T-cell (primary cell): ENCODE measurements at regions not wholly inside any gene's neighbourhood (a gene's known extent, or its start where the extent isn't known, plus 50 kb on each side); places are given as distances from the start of the nearest gene placed in this dataset.
A peak's percentile ranks its signal among the peaks of the same experiment; 100 is the strongest.

ENCODE experiments used
- ATAC-seq, 4 experiments: fragments of 200-7000 bp in 3 of 4; fragments of 150-1000 bp in 1 of 4; cut with Tn5 transposase; replicated peaks in 1 of 4; 1 replicate in 3 of 4; 2 replicates in 1 of 4; pipeline ENCODE4 v1.10.0; 2021; ENCODE audit warnings: moderate library complexity in 3 of 4, mild to moderate bottlenecking in 2 of 4, moderate number of reproducible peaks in 1 of 4
- CTCF ChIA-PET, 2 donors: fragments of 300-600 bp; sonication (Branson Sonifier 250); formaldehyde crosslinking; loops; one replicate each; lab custom pipeline; 2022; ENCODE audit warnings: antibody characterized with exemption in 2 of 2; lab: Charles Lee
- POLR2A ChIA-PET, 2 donors: fragments of 300-600 bp; sonication (Branson Sonifier 250); formaldehyde crosslinking; loops; one replicate each; lab custom pipeline; 2022; ENCODE audit warnings: antibody characterized with exemption in 2 of 2; lab: Charles Lee
- DNase-seq, 35 experiments: peaks; one replicate each; pipeline versions ENCODE4 v3.0.0 to v3.0.0-alpha.2; 2013 to 2023
- H3K27ac ChIP-seq: one replicate; pipeline ENCODE4 v1.5.1; 2013; ENCODE audit warnings: low read length
- H3K27me3 ChIP-seq, 2 experiments: replicated peaks in 1 of 2; 1 replicate in 1 of 2; 2 replicates in 1 of 2; pipeline versions ENCODE4 v1.6.1 to v1.7.0; 2013; ENCODE audit warnings: low read length in 1 of 2, mixed read lengths in 1 of 2; ENCODE audit not compliant: control insufficient read depth in 2 of 2, insufficient read depth in 2 of 2; ENCODE audit errors: extremely low read depth in 1 of 2
- H3K36me3 ChIP-seq, 2 donors: 1 replicate in 1 of 2; 2 replicates in 1 of 2; pipeline versions ENCODE4 v1.6.1 to v1.7.0; 2013; ENCODE audit warnings: low read length in 1 of 2; ENCODE audit not compliant: control insufficient read depth in 2 of 2, insufficient read depth in 1 of 2; ENCODE audit errors: extremely low read depth in 1 of 2
- H3K4me1 ChIP-seq, 2 experiments: 1 replicate in 1 of 2; 2 replicates in 1 of 2; pipeline versions ENCODE4 v1.6.1 to v1.7.0; 2013; ENCODE audit warnings: low read length in 2 of 2, mixed read lengths in 1 of 2; ENCODE audit not compliant: insufficient read depth in 2 of 2, control insufficient read depth in 1 of 2; ENCODE audit errors: extremely low read depth in 1 of 2
- H3K4me3 ChIP-seq, 2 donors: 1 replicate in 1 of 2; 2 replicates in 1 of 2; pipeline versions ENCODE4 v1.5.1 to v1.7.0; 2013; ENCODE audit warnings: mild to moderate bottlenecking in 2 of 2, low read length in 1 of 2, moderate library complexity in 1 of 2; ENCODE audit not compliant: control insufficient read depth in 1 of 2; ENCODE audit errors: extremely low read depth in 1 of 2
- H3K9me3 ChIP-seq: 2 replicates; pipeline ENCODE4 v1.7.0; 2013
- H3K27ac Mint-ChIP-seq, 2 donors: one replicate each; pipeline ENCODE4 v1.8.0; 2020 to 2021; ENCODE audit warnings: mild to moderate bottlenecking in 2 of 2, mixed read lengths in 2 of 2
- H3K27me3 Mint-ChIP-seq, 2 donors: one replicate each; pipeline ENCODE4 v1.8.0; 2021 to 2022; ENCODE audit warnings: mixed read lengths in 2 of 2
- H3K36me3 Mint-ChIP-seq: one replicate; pipeline ENCODE4 v1.8.0; 2021; ENCODE audit warnings: mixed read lengths
- H3K4me1 Mint-ChIP-seq, 3 donors: one replicate each; pipeline ENCODE4 v1.8.0; 2020 to 2022; ENCODE audit warnings: mixed read lengths in 3 of 3, mild to moderate bottlenecking in 1 of 3
- H3K4me3 Mint-ChIP-seq, 3 donors: one replicate each; pipeline ENCODE4 v1.8.0; 2020 to 2022; ENCODE audit warnings: mild to moderate bottlenecking in 3 of 3, mixed read lengths in 3 of 3, moderate library complexity in 3 of 3
- H3K9me3 Mint-ChIP-seq, 3 donors: one replicate each; pipeline ENCODE4 v1.8.0; 2020 to 2022; ENCODE audit warnings: mixed read lengths in 3 of 3
- WGBS: methylation state at CpG from one replicate; pipeline ENCODE4 v1.1.5; 2013; ENCODE audit warnings: missing lambda C conversion rate; ENCODE audit not compliant: insufficient coverage; 5-methylcytosine and 5-hydroxymethylcytosine counted together

DNA sequence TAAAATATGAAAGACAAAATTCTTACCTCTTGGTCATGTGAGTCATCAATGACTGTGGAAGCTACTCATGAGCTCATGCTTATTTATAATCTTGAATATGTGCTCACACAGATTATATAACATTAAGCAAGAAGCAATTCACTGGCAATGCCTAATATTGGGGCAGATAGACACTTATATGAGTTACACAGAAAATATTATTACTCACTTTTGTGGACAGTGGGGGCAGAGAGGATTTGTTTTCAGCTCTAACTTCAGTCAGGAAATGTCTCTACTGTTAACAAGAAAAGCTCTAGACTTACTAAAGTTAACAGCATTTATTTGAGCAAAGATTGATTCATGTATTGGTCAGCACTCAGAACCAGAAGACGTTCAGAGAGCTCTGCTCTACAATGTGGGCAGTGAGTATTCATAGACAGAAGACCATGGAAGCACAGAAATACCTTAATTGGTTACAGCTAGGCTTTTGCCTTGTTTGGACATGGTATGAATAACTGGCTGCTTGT lies 85.8 kb upstream of the AHI1 start:
- Mint-ChIP-seq H3K4me1 (peaks cover 12 to 15% (median 13%) of the 10 kb centered on the region in 3 donors), H3K9me3 (peaks cover 0 to under 1% (median 0%) of the 10 kb centered on the region in 3 donors), H3K27ac (no peak overlapping the region), H3K4me3 (no peak overlapping the region), H3K36me3 (no peaks in the 10 kb centered on the region), H3K27me3 (no peaks in the 10 kb centered on the region)
- no peaks in the 10 kb centered on the region for H3K36me3 ChIP-seq
- H3K9me3 ChIP-seq: no peaks in the 10 kb centered on the region
- ChIA-PET POLR2A (no interaction called here), CTCF (no interaction called here)
- H3K4me1 ChIP-seq: peaks cover 0 to 3% of the 10 kb centered on the region in 2 experiments
- DNase-seq (no peak), ATAC-seq (no peak)
- no CpG with 5 or more reads among the region's 1 CpG for WGBS
- H3K27ac ChIP-seq: no peak overlapping the region
- H3K27me3 ChIP-seq: no peaks in the 10 kb centered on the region
- H3K4me3 ChIP-seq: no peak overlapping the region

DNA sequence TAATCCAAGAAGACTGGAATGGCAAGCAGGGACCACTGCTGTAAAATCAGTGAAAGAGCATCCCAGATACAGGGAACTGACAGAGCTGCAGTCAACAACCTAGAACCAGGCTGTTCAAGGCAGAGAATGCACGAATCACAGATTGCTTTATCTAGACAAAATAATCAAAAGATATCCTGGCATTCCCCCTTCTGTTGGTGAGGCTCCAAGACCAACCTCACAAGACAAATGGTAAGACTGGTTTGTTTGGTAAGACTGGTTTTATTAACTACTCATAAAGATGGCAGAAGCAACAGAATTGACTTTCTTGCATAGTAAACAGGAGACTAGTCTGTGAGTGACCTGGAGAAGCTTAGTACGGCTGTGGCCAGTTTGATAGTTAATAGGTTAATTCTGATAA lies 88.8 kb upstream of the AHI1 start:
- Histone ChIP-seq H3K9me3 (no peaks in the 10 kb centered on the region), H3K4me1 (peaks cover 0 to 3% of the 10 kb centered on the region in 2 experiments), H3K36me3 (no peaks in the 10 kb centered on the region), H3K27ac (no peak overlapping the region), H3K4me3 (no peak overlapping the region), H3K27me3 (no peaks in the 10 kb centered on the region)
- ChIA-PET CTCF (no interaction called here), POLR2A (interaction anchor here in 1 of 2 donors (0.8 kb wide), 1 partner anchor 11 kb away, joined by 3 read pairs; no protein-coding TSS in a partner anchor)
- Mint-ChIP-seq H3K27me3 (no peaks in the 10 kb centered on the region), H3K9me3 (peaks cover 0 to 3% (median 0%) of the 10 kb centered on the region in 3 donors), H3K4me1 (peaks cover 12 to 15% (median 13%) of the 10 kb centered on the region in 3 donors), H3K36me3 (no peaks in the 10 kb centered on the region), H3K27ac (no peak overlapping the region), H3K4me3 (no peak overlapping the region)
- ATAC-seq (no peak), DNase-seq (no peak)
- 82% methylated on average over 1 of the region's 2 CpGs for WGBS

GRCh38 chr6:135586844-135587243 lies 89.3 kb upstream of the AHI1 start:
- H3K4me1 Mint-ChIP-seq: peaks cover 12 to 15% (median 13%) of the 10 kb centered on the region in 3 donors
- CTCF ChIA-PET: no interaction called here

GRCh38 chr6:135592276-135592675 lies 94.7 kb upstream of the AHI1 start:
- H3K36me3 Mint-ChIP-seq: no peaks in the 10 kb centered on the region
- no peak overlapping the region for H3K4me3 ChIP-seq
- no peak overlapping the region for H3K27ac ChIP-seq
- no peak overlapping the region for H3K27ac Mint-ChIP-seq
- POLR2A ChIA-PET: no interaction called here
- H3K4me3 Mint-ChIP-seq: no peak overlapping the region
- H3K36me3 ChIP-seq: no peaks in the 10 kb centered on the region
- no peaks in the 10 kb centered on the region for H3K9me3 ChIP-seq
- H3K9me3 Mint-ChIP-seq: peaks cover 0 to 8% (median 0%) of the 10 kb centered on the region in 3 donors
- ATAC-seq (no peak), DNase-seq (no peak)
- no peaks in the 10 kb centered on the region for H3K27me3 ChIP-seq
- H3K4me1 ChIP-seq: no peaks in the 10 kb centered on the region
- peaks cover under 1% of the 10 kb centered on the region in 3 donors for H3K4me1 Mint-ChIP-seq
- no peaks in the 10 kb centered on the region for H3K27me3 Mint-ChIP-seq
- no CpG with 5 or more reads among the region's 1 CpG for WGBS
- CTCF ChIA-PET: interaction anchor here in 1 of 2 donors (1.4 kb wide), 1 partner anchor 24 kb away, joined by 3 read pairs; no protein-coding TSS in a partner anchor

More at GRCh38 chr6:135586844-135587243, 89.3 kb upstream of the AHI1 start:
- no peak overlapping the region for H3K27ac Mint-ChIP-seq
- DNase-seq (peak in 2 of 35 experiments; percentile 3 to 28), ATAC-seq (peak in 2 of 4 experiments; percentile 37 to 51)
- peaks cover 0 to 3% of the 10 kb centered on the region in 2 experiments for H3K4me1 ChIP-seq
- no peak overlapping the region for H3K4me3 ChIP-seq
- H3K27ac ChIP-seq: no peak overlapping the region
- no peaks in the 10 kb centered on the region for H3K36me3 ChIP-seq
- H3K4me3 Mint-ChIP-seq: no peak overlapping the region
- H3K27me3 ChIP-seq: no peaks in the 10 kb centered on the region
- POLR2A ChIA-PET: interaction anchor here in 1 of 2 donors (0.8 kb wide), 1 partner anchor 11 kb away, joined by 3 read pairs; no protein-coding TSS in a partner anchor
- peaks cover 0 to 3% (median 0%) of the 10 kb centered on the region in 3 donors for H3K9me3 Mint-ChIP-seq
- no peaks in the 10 kb centered on the region for H3K27me3 Mint-ChIP-seq
- no peaks in the 10 kb centered on the region for H3K9me3 ChIP-seq
- H3K36me3 Mint-ChIP-seq: no peaks in the 10 kb centered on the region
- 100% methylated on average over 1 of the region's 4 CpGs for WGBS

DNA sequence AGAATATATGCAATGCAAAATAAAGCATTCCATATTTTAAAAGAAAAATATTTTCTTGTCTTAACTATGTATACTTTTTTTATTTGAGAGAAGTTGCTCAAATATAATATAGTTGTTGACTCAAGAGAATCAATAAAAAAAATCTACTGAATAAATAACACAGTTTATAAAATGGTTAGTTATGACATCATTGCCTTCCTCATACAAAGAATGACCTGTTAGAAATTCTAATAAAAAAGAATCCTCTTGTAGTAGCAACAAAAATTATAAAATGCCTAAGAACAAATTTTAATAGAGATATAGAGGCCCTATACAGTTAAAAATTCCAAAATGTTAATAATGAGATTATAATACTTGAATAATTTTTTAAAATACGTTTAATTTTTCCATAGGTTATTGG lies 96.5 kb upstream of the AHI1 start:
- H3K36me3 ChIP-seq: no peaks in the 10 kb centered on the region
- no peaks in the 10 kb centered on the region for H3K9me3 ChIP-seq
- ATAC-seq (no peak), DNase-seq (no peak)
- Mint-ChIP-seq H3K9me3 (peaks cover 8 to 10% (median 10%) of the 10 kb centered on the region in 3 donors), H3K4me3 (no peak overlapping the region), H3K36me3 (no peaks in the 10 kb centered on the region), H3K27me3 (no peaks in the 10 kb centered on the region), H3K27ac (no peak overlapping the region), H3K4me1 (no peaks in the 10 kb centered on the region)
- ChIA-PET CTCF (no interaction called here), POLR2A (no interaction called here)
- H3K27ac ChIP-seq: no peak overlapping the region
- no CpG with 5 or more reads among the region's 1 CpG for WGBS
- H3K4me3 ChIP-seq: no peak overlapping the region
- H3K4me1 ChIP-seq: no peaks in the 10 kb centered on the region
- no peaks in the 10 kb centered on the region for H3K27me3 ChIP-seq

GRCh38 chr6:135600086-135600702 lies 102.7 kb upstream of the AHI1 start:
- Histone ChIP-seq H3K27me3 (peaks cover 0 to 6% of the 10 kb centered on the region in 2 experiments), H3K9me3 (no peaks in the 10 kb centered on the region), H3K4me3 (no peak overlapping the region), H3K27ac (no peak overlapping the region), H3K4me1 (no peaks in the 10 kb centered on the region), H3K36me3 (no peaks in the 10 kb centered on the region)
- ChIA-PET POLR2A (no interaction called here), CTCF (no interaction called here)
- no peak for ATAC-seq
- Mint-ChIP-seq H3K27me3 (peaks cover 0 to 1% of the 10 kb centered on the region in 2 donors), H3K9me3 (peaks cover 9 to 11% (median 10%) of the 10 kb centered on the region in 3 donors), H3K4me3 (no peak overlapping the region), H3K4me1 (no peaks in the 10 kb centered on the region), H3K27ac (no peak overlapping the region), H3K36me3 (no peaks in the 10 kb centered on the region)
- 91% methylated on average over 5 of the region's 5 CpGs for WGBS
- no peak for DNase-seq
